HuH-7.5 (cell line): ENCODE measurements at regions not wholly inside any gene's neighbourhood (a gene's known extent, or its start where the extent isn't known, plus 50 kb on each side); places are given as distances from the start of the nearest gene placed in this dataset.

Experiments
- DNase-seq: peaks from one replicate; pipeline ENCODE4 v3.0.0; 2011; ENCODE audit warnings: low spot score

GRCh38 chr11:92796744-92797143 lies 172.7 kb upstream of the MTNR1B start:
- DNase-seq: no peak

DNA sequence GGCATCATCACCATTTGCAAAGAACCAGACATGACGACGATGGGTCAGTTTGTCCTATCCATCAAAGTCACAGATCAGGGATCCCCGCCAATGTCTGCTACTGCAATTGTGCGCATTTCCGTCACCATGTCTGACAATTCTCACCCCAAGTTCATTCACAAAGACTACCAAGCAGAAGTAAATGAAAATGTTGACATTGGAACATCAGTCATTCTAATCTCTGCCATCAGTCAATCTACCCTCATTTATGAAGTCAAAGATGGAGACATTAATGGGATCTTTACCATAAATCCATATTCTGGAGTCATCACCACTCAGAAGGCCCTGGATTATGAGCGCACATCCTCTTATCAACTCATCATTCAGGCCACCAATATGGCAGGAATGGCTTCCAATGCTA lies 171.6 kb upstream of the MTNR1B start:
- DNase-seq: no peak

DNA sequence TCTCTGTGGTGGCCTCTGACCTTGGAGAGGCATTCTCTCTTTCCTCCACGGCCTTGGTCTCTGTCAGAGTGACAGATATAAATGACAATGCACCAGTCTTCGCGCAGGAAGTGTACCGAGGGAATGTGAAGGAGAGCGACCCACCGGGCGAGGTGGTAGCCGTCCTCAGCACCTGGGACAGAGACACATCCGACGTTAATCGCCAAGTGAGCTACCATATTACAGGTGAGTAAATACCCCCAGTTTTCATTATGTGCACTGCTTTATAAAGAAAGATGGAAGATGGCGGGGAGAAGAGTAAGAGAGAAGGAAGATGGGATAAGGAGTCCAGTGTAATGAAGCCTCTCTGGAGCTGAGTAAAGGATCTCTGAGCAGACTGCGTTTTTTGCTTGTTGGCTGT lies 167.8 kb upstream of the MTNR1B start:
- no peak for DNase-seq

DNA sequence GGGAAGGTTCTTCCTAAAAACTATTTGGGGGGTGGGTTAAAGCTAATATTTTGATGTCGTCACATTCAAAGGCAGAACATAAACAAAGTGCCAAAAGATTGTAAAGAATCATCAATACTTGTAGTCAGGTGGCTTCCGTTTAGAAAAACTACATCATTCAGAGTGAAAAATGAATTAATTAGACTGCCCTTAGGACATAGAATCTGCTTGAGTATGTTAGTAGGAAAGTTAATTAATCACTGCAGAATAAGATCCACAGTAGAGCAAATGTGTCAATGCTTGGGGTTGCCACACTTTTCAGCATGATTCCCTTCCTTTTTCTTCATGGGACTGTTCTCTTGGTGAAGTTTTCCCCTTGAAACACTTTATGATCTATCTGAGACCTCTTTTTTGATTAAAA lies 166.8 kb upstream of the MTNR1B start:
- no peak for DNase-seq

GRCh38 chr11:92803391-92803790 lies 166.1 kb upstream of the MTNR1B start:
- no peak for DNase-seq

GRCh38 chr11:92804388-92804966 lies 165.0 kb upstream of the MTNR1B start:
- DNase-seq: no peak

GRCh38 chr11:92808022-92808421 lies 161.4 kb upstream of the MTNR1B start:
- DNase-seq: no peak

GRCh38 chr11:92810423-92811064 lies 158.9 kb upstream of the MTNR1B start:
- DNase-seq: no peak

DNA sequence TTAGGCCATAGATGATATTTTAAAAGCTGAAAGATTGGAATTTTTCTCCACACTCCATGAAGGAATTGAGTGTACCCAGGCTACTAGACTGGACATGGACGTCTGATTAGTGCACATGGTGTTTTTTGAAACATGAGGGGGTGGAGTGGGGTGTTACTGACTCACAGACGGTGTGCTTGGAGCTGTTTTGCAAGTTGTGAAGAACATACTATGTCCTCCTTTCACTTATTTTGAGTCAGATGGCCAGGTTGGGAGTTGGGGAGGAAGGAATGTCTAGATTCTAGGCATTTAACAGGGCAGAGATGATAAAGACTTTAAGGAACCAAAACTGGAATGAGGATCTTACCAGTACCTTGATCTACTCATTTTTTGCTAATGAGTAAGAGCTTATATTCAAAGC lies 158.1 kb upstream of the MTNR1B start:
- DNase-seq: no peak

DNA sequence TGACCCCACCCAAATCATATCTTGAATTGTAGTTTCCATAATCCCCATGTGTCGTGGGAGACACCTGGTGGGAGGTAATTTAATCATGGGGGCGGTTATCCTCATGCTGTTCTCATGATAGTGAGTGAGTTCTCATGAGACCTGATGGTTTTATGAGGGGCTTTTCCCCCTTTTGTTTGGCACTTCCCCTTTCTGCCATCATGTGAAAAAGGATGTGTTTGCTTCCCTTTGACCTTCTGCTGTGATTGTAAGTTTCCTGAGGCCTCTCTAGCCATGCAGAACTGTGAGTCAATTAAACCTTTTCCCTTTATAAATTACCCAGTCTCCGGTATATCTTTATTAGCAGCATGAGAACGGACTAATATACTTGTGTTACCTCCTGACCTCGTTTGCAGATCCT lies 156.6 kb upstream of the MTNR1B start:
- DNase-seq: no peak

GRCh38 chr11:92819830-92820229 lies 149.6 kb upstream of the MTNR1B start:
- no peak for DNase-seq

GRCh38 chr11:92820860-92821259 lies 148.6 kb upstream of the MTNR1B start:
- DNase-seq: no peak

GRCh38 chr11:92822410-92822809 lies 147.0 kb upstream of the MTNR1B start:
- no peak for DNase-seq

DNA sequence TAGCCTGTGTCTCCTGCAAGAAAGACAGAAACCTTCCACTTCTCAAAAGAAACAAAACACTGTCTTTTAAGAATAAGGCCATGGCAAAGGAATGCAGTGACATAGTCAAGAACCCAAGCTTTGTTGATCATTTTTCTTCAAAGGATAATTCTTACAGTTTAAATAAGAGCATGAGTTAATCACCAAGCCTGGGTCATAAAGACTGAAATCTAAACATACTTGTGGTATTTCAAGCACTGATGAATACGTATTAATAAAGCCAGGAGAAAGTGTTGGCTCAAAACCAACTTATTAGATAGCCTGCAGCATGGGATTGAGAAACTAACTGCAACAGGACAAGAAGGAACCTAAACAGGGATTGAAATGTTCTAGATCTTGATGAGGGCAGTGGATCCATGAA lies 143.3 kb upstream of the MTNR1B start:
- DNase-seq: no peak

- no peak for DNase-seq
Observed at GRCh38 chr11:92826603-92827002, 142.8 kb upstream of the MTNR1B start.

DNA sequence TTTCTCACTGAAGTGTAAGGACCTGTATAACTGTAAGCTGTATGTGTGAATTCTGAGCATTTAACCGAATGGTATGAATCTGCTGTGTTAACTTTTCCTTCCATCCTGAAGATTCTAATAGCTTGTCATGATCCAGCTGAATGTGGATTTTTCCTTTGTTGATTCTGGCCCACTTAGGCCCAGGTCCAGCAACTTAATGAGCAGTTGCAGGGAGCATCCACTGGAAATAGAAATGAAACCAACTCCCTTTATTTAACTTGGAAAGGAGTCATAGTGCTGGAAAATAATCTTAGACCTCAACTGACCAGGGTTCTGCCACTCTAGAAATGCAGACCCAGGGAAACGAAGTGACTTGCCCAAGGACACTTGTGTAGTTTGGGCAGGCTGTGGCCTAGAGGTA lies 142.3 kb upstream of the MTNR1B start:
- DNase-seq: no peak

DNA sequence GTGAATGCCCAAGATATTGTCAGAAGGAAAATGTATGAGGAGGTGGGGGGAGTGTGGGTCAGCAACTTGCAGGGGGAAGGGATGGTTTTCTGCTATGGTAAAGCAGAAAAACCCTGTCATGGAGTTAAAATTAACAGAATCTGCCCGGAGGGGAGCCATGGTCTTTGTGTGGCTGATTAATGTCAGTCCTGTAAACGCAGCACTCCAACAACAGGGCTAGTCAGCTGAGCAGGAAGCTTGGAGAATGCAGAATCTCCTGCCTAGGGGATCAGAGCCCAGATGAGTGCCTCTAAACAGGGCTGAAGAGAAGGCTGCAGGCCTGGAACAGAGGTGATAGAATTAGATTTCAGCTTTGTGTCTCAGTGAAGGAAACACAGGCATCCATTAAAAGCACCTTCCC lies 140.9 kb upstream of the MTNR1B start:
- no peak for DNase-seq

- no peak for DNase-seq
Observed at GRCh38 chr11:92829121-92829520, 140.3 kb upstream of the MTNR1B start.

DNA sequence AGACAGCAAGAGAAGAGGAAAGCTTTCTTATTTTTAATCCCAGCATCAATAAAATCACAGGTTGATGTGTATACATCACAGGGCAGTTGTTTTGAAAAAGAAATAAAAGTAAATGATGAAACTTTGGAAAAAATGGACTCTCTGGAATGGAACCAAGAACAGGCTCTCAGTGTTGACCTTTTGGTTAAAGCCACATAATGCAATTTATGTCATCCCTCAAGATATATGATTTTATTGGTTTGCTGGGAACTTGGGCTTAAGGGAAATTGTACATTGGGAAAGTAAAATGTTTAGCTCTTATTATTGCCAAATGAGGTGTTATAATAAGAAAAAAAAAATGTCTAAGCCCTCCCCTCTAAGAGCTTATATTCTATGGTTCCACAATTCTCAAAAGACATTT lies 139.8 kb upstream of the MTNR1B start:
- DNase-seq: no peak

DNA sequence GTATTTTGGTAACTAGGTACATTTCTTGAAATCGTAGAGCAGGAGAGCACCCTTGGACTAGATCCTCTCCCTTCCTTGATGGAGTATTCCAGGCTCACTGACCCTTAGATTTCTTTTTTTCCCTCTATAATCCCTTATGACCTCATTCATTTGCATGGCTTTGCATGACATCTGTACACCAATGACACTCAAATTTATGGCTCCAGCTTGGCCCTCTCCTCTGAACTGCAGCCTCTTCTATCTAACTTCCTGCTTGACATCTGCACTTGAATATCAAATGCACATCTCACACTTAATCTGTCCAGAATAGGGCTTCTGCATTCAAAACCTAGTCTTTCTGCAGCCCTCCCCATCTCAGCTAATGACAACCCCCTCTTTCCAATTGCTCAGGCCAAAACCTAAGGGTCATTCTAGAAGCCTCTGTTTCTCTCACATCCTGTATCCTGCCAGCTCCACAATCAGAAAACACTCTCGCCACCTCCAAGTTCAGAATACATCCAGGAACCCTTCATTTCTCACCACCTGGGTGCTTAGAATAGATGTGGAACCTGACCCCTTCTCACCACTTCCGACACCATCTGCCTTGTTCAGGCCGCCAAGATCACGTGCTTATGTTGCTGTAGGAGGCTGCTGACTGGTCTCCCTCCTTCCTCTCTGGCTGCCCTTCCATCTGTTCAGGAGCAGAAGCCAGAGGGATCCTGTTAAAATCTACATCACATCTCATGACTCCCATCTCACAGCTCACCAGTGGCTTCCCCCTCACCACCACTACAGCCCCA lies 138.9 kb upstream of the MTNR1B start:
- DNase-seq: no peak

- no peak for DNase-seq
Observed at GRCh38 chr11:92834296-92835020, 135.0 kb upstream of the MTNR1B start.

DNA sequence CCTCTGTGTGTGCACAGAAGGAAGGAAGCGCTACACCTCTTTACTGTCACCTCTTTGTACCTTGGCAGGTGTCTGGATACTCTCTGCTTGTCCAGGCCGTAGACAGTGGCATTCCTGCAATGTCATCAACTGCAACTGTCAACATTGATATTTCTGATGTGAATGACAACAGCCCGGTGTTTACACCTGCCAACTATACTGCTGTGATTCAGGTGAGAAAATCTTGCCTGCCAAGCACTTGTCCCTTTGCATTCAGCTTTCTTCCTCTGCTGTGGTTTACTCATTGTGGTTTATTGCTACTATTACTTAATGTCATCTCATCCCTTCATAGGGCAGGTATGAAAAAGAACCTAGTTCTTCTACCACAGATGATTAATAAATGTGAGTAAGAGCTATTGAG lies 131.9 kb upstream of the MTNR1B start:
- no peak for DNase-seq

- DNase-seq: no peak
Observed at GRCh38 chr11:92838759-92839310, 130.6 kb upstream of the MTNR1B start.
